GM10266 (cell line): ENCODE measurements at regions not wholly inside any gene's neighbourhood (a gene's known extent, or its start where the extent isn't known, plus 50 kb on each side); places are given as distances from the start of the nearest gene placed in this dataset.

Experiments
- DNase-seq: peaks from one replicate; pipeline ENCODE4 v3.0.0; 2012; ENCODE audit errors: extremely low spot score
- CTCF ChIP-seq: IDR thresholded peaks from 2 replicates; pipeline ENCODE4 v1.5.1; 2012; ENCODE audit warnings: mild to moderate bottlenecking, low read depth; ENCODE audit not compliant: control insufficient read depth, insufficient read depth; ENCODE audit errors: missing control alignments

GRCh38 chr15:94561036-94561689, 329.8 kb downstream of the MCTP2 start:
- no peak for TF ChIP-seq CTCF
- no peak for DNase-seq

GRCh38 chr15:94563456-94563855, 332.1 kb downstream of the MCTP2 start:
- DNase-seq: no peak

GRCh38 chr15:94576889-94577533, 345.6 kb downstream of the MCTP2 start:
- peak; percentile 83 for TF ChIP-seq CTCF
- peak; percentile 22 for DNase-seq

More at GRCh38 chr15:94563456-94563855, 332.1 kb downstream of the MCTP2 start:
- TF ChIP-seq CTCF: no peak

GRCh38 chr15:94579286-94579685, 347.9 kb downstream of the MCTP2 start:
- TF ChIP-seq CTCF: no peak
- no peak for DNase-seq

- no peak for TF ChIP-seq CTCF
- no peak for DNase-seq
These were observed 349.0 kb downstream of the MCTP2 start for GRCh38 chr15:94580211-94580885.

GRCh38 chr15:94582368-94582767, 351.0 kb downstream of the MCTP2 start:
- peak; percentile 11 for DNase-seq
- peak; percentile 50 for TF ChIP-seq CTCF

GRCh38 chr15:94584833-94585244, 353.5 kb downstream of the MCTP2 start:
- TF ChIP-seq CTCF: no peak
- peak; percentile 13 for DNase-seq
